HG03378 (cell line): ENCODE measurements at regions not wholly inside any gene's neighbourhood (a gene's known extent, or its start where the extent isn't known, plus 50 kb on each side); places are given as distances from the start of the nearest gene placed in this dataset.

ENCODE experiments used
- ATAC-seq: cut with Tn5 transposase; IDR thresholded peaks from one replicate; pipeline ENCODE4 v1.9.1; 2021; ENCODE audit warnings: mild to moderate bottlenecking, moderate library complexity; ENCODE audit not compliant: unreplicated experiment

- no peak for ATAC-seq
These were observed 196.2 kb downstream of the PAX1 start for GRCh38 chr20:21901470-21902275.

- no peak for ATAC-seq
These were observed 195.0 kb downstream of the PAX1 start for GRCh38 chr20:21900431-21900830.

GRCh38 chr20:21874921-21875320 lies 169.5 kb downstream of the PAX1 start:
- no peak for ATAC-seq

GRCh38 chr20:21874127-21874526 lies 168.7 kb downstream of the PAX1 start:
- ATAC-seq, result no peak

- no peak for ATAC-seq
These were observed 167.8 kb downstream of the PAX1 start for GRCh38 chr20:21873291-21873690.

- ATAC-seq, result no peak
These were observed 162.3 kb downstream of the PAX1 start for GRCh38 chr20:21867811-21868210.

GRCh38 chr20:21867353-21867752 lies 161.9 kb downstream of the PAX1 start:
- no peak for ATAC-seq

GRCh38 chr20:21862956-21863355 lies 157.5 kb downstream of the PAX1 start:
- no peak for ATAC-seq

GRCh38 chr20:21862259-21862946 lies 156.9 kb downstream of the PAX1 start:
- no peak for ATAC-seq

- ATAC-seq, result no peak
These were observed 135.5 kb downstream of the PAX1 start for GRCh38 chr20:21840991-21841390.

- ATAC-seq, result no peak
These were observed 134.5 kb downstream of the PAX1 start for GRCh38 chr20:21839982-21840381.

GRCh38 chr20:21836346-21836745 lies 130.9 kb downstream of the PAX1 start:
- no peak for ATAC-seq

- ATAC-seq, result no peak
These were observed 129.6 kb downstream of the PAX1 start for GRCh38 chr20:21835042-21835441.

- ATAC-seq, result no peak
These were observed 127.2 kb downstream of the PAX1 start for GRCh38 chr20:21832442-21833385.

- ATAC-seq, result no peak
These were observed 121.5 kb downstream of the PAX1 start for GRCh38 chr20:21826976-21827375.

GRCh38 chr20:21821358-21821757 lies 115.9 kb downstream of the PAX1 start:
- ATAC-seq, result no peak

- ATAC-seq, result no peak
These were observed 115.2 kb downstream of the PAX1 start for GRCh38 chr20:21820688-21821087.

- no peak for ATAC-seq
These were observed 114.6 kb downstream of the PAX1 start for GRCh38 chr20:21820045-21820444.

GRCh38 chr20:21812379-21812778 lies 106.9 kb downstream of the PAX1 start:
- ATAC-seq, result no peak

- no peak for ATAC-seq
These were observed 104.6 kb downstream of the PAX1 start for GRCh38 chr20:21809961-21810523.
